Ecto neural progenitor cell (in vitro differentiated cells): ENCODE measurements at regions not wholly inside any gene's neighbourhood (a gene's known extent, or its start where the extent isn't known, plus 50 kb on each side); places are given as distances from the start of the nearest gene placed in this dataset.

Experiments used
- DNase-seq: peaks from one replicate; pipeline ENCODE4 v3.0.0-alpha.2; 2018; ENCODE audit warnings: low spot score

DNA sequence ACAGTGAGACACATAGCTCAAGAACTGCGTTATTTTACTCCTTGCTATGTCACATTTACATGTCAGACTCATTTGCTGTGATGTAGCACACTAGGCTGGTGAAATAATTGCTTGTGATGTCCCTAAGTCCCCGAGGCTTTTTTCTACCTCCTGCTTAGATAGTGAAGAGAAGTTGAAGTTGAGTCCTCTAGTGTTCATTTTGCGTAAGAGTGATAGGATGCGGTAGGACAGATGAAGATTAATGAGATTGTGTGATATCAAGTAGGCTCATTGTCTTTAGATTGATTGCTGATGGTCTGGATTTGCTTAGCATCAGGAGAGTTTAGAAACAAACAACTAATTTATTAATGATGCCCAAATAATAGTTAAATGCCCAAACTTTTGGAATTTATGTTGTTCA lies 173.6 kb upstream of the NUDT6 start:
- DNase-seq = no peak

DNA sequence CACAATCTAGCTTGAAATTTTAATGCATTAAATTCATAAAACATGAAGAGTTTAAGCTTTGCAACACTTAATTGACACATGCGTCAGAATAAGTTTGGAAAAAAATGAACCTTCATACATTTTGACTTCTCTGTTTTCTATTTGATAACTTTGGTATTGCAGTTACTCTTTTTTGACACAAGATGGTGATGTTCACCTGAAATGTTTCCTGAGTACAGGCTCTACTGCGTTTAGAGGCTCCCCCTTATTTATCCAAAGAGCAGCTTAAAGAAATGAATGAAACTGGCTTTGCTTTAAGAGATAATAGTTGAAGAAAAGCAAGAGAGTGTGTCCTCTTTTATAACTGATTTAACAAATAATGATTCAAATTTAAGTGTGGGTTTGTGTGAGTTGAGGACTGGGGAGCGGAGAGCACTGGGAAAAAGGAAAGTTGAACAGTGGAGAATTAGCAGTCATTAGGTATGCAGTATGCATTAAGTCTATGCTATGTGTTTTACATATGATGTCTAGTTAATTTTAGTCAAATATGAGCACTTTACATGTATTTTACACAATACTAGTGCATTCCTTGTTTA lies 180.6 kb upstream of the NUDT6 start:
- no peak for DNase-seq

DNA sequence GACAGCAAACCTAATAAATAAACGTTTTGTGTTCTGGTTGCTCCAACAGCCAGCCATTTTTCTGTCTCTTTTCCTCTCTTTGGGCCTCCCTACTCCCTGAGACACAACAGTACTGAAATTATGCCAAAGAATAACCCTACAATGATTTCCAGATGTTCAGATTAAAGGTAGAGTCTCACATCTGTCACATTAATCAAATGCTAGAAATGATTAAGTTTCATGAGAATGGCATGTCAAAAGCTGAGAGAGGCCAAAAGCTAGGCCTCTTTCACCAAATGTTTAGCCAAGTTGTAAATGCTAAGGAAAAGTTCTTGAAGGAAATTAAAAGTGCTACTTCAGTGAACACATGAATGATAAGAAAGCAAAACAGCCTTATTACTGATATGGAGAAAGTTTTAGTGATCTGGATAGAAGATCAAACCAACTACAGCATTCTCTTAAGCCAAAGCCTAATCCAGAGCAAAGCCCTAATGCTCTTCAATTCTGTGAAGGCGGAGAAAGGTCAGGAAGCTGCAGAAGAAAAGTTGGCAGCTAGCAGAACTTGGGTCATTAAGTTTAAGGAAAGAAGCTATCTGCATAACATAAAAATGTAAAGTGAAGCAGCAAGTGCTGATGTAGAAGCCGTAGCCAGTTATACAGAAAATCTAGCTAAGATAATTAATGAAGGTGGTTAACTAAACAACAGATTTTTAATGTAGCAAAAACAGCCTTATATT lies 182.1 kb upstream of the NUDT6 start:
- DNase-seq = no peak

DNA sequence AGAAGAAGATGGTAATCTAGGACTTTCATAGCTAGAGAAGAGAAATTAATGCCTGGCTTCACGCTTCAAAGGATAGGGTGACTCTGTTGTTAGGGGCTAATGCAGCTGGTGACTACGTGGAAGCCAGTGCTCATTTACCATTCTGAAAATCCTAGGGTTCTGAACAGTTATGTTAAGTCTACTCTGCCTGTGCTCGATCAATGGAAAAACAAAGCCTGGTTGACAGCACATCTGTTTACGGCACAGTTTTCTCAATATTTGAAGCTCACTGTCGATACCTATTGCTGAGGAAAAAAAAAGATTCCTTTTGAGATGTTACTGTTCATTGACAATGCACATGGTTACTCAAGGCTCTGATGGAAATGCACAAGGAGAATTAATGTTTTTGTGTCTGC lies 182.6 kb upstream of the NUDT6 start:
- no peak for DNase-seq

DNA sequence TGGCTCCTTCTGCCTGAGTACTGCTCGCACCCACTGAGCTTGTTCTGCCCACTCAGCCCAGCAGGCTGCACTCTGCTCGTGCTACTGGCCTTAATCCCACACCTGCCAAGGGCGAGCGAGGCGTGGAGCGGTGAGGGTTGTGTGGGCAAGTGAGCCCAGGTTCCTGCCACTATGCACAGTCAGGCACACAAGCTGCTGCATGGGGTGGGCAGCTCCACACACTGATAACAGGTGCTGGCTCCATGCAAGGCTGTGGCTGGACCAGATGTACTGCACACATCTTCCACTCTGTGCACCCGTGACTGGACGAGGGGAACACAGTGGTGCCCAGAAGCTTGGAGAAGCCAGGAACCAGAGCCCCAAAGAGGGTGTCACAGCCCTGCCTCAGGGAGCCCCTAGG lies 184.3 kb upstream of the NUDT6 start:
- no peak for DNase-seq

DNA sequence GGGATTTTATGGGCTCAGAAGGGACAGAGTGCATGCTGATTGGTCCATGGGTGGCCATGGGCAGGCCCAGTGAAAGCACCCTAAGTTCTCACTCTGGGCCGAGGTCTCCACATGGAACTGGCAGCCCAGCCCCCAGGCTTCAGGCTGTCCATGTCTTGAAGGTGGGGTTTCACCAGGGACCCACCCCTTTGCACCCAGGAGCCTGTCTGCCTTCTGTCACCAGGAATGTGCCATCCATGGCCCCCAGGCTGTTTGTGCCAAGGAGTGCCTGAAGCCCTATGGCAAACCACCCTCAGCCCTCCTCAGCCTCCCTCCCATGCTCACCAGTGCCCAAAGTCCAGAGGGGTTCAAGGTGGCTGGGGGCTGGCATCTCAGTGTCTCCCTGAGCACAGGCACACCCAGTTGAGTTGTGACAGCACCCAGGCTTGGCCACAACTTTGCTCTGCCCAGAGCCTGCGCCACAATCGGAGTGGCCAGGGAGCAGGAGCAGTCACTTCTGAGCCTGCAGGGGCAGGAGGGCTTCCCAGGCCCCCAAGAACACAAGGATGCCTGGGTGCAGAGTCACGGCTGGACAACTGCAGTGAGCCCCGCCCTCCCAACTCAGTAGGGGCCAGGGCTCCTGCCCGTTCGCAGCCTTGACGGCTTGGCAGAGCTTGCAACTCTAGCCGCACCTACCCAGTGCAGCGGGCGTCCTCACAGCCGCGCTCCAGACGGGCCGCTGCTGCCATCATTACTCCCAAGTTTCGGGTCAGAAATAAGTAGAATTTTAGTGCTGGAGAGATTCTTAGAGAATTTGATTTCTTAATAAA lies 185.3 kb upstream of the NUDT6 start:
- no peak for DNase-seq

DNA sequence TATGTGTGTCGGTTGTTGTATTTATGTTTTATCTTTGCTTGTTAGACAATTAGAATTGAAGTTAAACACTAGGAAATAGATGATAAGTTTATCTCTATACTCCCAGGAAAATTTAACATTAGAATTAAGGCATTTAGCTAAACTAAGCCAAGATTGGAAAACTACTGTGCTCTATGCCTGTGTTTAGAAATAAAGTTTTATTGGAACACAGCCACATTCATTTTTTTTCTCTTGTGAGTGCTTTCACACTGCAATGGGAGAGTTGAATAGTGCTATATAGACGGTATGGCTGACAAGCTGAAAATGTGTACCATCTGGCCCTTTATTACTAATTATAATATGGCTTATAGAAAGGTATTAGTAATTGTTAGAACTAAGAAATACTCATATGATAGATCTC lies 186.7 kb upstream of the NUDT6 start:
- DNase-seq = no peak

DNA sequence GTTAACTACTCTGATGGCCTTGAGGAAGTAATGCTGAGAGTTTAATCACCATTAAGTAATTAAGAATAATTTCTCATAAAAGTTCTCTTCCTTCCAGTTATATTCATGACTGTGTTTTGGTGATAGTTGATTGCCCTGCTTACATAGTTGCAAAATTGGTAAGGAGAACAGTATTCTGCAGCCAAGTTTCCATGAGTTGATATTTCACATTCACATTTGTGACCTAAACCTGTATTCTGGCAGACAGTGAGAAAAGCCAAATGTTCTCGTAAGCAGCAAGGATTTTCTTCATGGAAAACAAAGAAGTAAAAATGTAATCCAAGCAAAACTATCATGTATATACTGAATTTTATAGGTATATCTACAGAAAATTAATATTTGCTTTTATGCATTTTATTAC lies 187.8 kb upstream of the NUDT6 start:
- no peak for DNase-seq

DNA sequence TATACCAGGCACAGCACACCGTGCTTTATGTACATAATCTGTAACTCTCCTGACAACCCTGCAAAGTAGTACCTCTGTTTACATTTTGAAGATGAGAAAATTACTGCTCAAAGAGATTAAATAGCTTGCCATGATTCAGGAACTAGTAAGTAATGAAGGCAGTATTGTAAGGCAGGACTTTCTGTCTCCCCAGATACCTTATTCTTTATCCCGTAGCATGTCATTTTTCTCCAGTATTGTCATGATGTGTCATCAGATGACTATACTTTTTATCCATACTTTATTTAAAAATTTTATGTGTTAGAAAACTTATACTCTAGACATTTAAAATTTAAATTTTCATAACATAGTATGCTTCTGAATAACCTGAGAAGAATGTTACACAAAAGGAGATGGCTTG lies 188.3 kb upstream of the NUDT6 start:
- DNase-seq = no peak

DNA sequence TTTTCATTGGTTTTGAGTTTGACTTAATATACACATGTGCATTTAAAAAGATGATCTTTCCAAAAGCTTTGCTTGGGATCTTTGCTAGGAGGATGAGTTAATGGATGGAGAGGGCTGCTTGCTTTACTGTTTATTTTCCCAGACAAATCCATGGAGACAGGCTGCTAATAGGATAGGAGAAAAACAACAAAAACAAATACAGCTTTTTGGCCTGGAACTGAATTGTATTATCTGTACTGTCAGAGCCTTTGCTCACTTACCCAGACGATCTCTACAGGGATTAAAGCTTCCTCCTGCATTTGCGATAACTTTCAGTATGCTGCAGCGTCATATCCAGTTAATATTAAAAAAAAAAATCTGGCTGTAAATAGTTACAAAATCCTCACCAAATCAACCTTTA lies 190.8 kb upstream of the NUDT6 start:
- DNase-seq = no peak

DNA sequence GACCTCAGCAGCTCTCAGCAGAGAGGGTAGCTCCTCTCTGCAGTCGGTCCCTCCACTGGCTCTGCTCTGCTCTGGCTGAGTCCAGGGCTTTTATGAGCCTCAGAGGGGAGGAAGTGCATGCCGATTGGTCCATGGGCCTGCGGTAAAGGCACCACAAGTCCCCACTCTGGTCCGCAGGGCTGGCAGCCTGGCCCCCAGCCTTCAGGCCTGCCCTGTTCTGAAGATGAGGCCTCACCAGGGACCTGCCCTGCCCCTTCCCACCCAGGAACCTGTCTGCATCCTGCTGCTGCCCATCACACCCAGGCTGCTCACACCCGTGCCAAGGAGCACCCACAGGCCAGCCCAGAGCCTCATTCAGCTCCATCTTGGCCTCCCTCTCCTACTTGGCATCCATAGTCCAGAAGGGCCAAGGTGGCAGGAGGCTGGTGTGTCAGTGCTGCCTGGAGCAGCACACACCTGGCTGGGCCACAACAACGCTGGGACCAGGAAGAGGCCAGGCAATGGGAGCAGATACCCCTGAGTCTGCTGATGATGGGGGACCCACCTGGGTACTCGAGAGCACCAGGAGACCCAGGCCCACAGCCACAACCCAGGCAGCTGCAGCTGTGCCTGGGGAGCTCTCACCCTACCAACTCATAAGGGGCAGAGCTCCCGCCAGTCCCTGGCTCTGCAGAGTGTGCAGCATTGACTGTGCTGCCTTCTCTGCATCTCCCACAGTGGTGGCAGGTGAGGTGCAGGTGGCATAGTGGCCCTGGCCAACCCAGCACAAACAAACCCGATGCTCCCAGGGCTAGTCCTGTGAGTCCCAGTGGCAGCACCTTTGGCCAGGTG lies 191.9 kb upstream of the NUDT6 start:
- no peak for DNase-seq

DNA sequence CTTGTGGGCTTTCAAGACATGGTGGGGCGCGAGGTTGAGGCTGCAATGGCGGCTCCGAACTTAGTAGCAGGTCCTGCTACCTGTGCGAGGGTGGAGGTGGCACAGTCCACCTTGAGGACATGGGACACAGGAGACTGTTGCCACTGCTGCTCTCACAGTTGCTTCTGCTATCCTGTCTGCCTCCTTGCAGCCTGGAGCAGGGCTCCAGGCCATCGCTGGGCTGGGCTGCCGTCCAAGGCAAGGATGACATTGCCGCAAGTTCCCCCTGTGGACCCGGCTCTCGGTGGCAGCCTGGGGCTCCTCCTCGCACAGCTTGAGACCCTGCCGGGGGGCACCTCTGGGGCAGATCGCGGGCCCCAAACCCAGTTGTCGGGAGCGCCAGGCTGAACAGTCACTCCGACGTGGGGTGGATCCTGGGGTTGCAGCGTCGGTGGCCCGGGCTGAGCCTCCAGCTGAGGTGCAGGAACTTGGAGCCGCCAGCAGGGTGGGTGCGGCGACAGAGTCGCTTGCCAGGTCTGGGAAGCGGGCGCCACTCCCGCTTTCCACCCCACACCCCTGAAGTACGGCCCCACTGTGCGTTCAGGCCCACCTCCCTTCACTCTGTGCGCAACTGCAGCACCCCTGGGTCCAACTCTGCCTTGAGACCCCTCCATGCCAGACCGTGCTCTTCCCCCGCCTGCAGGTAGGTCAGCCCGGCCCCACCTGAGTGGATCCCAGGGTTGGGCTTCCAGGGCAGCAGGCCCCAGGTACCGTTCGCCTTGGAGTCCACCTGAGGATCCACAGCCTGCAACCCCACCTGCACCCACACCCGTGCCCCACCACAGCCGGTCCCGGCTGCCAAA lies 192.7 kb upstream of the NUDT6 start:
- no peak for DNase-seq

DNA sequence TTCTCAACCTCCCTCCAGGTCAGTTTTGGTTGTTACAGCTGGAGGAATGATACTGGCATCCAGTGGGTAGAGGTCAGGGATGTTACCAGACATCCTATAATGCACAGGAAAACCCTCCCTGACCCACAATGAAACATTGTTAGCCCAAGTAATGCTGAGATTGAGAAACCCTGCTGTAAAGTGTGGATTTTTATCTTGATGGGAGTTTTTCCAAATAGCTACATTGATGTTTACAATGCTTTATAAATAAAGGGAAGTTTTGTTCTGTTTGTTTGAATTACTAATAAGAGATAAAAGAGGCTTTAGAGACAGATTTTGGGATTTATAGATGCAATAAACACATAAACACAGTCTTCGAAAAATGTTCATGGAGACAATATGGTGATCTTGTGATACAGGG lies 194.0 kb upstream of the NUDT6 start:
- DNase-seq = no peak

DNA sequence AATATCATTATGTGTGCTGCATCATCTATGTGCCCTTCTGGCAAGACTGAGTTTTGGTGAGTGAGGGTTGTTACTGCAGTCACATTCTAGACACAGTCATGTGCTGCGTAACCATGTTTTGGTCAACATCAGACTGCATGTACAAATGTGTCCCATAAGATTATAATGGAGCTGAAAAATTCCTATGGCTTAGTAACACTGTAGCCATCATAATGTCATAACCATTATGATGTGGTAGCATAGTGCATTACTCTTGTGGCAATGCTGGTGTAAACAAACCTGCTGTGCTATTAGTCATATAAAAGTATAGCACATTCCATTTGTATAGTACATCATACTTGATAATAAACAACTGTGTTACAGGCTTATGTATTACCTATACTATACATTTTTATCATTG lies 198.1 kb upstream of the NUDT6 start:
- no peak for DNase-seq

DNA sequence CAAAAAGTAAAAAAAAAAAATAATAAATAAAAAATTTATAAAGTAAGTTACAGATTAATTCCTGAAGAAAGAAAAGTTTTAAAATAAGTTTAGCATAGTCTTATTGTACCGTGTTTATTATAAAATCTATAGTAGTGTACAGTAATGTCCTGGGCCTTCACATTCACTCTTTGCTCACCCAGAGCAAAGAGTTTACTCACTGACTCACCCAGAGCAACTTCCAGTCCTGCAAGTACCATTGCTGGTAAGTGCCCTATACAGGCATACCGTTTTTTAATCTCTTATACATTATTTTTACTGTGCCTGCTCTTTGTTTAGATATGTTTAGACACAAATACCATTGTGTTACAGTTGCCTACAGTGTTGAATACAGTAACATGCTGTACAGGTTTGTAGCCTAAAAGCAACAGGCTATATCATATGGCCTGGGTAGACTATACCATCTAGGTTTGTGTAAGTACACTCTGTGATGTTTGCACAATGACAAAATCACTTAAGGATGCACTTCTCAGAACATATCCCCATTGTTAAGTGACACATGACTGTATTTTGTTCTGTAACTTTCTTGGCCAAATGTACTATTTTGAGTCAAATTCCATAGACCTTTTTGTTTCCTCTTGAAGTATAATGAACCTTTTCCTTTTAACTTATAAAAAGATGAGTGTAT lies 199.0 kb upstream of the NUDT6 start:
- no peak for DNase-seq

DNA sequence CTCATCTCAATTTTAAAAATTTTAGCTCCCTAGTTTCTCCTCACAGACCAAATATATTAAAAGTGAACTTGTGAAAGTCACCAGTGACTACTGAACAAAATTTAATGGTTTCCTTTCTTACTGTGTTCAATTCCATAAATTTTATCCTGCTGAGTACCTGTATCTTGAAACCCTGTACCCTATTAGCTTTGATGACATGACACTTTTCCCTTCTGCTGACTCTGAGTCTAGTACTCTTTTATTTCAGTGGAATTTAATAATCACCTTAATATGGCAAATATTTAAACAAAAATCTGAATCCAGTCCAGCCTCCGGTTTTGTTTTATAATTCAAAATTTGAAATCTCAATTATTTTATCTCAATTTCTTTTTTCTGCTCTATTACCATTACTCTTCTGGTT lies 203.1 kb upstream of the NUDT6 start:
- no peak for DNase-seq

DNA sequence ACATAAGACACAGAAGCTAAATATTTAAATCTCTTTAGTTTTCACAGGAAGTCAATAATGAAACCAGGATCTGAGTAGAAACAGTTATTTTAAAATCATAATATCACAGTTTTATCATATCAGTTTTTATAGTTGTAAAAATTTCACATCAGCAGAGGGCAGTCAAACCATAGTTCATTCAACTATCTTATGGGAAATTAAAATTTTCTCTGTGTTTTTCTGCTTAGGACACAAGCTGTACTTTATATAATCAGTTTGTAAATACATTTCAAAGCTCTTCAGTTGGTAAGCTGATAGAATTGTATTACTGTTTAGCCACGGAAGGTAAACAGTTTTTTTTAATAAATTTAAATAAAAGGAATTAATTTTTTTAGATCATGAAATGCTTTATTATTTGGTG lies 204.8 kb upstream of the NUDT6 start:
- no peak for DNase-seq

DNA sequence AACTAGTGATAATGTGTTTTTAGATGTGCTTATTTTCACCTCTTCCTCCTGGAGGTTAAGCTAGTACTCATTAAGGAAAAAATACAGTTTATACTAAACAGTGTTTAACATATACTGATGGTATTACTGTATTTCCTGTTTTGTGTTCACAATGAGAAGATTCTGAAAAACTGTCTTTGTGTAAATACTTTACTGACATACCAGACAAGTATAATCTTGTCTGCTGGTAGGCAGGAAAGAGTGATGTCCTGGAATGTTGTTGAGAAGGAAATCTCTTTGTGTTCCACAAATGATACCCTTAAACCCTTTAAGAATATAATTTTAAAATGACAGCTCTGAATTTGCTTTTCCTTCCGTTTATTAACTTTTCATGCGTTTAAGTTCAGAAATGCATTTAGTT lies 205.5 kb upstream of the NUDT6 start:
- no peak for DNase-seq

DNA sequence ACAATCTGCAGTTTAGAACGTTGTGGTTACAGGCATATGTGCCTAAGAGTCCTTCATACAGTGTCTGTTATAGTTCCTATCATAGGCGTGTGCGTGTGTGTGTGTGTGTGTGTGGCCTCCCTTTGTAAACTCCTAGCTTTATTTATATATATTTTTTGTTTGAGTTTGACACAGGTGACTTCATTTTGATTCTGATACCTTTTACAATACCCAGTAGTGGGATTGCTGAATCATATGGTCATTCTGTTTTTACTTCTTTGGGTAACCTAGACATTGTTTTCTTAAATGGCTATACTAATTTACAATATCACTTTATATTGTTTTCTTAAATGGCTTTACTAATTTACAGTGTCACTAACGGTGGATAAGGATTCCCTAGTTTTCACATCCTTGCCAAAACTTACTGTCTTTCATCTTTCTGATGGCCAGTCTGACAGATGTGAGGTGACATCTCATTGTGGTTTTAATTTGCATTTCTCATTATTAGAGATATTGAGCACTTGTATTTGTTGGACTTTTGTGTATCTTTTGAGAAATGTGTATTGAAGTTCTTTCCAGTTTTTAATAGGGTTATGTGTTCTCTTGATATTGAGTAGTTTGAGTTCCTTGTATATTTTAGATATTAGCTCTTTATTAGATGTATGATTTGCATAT lies 211.1 kb upstream of the NUDT6 start:
- DNase-seq = no peak

DNA sequence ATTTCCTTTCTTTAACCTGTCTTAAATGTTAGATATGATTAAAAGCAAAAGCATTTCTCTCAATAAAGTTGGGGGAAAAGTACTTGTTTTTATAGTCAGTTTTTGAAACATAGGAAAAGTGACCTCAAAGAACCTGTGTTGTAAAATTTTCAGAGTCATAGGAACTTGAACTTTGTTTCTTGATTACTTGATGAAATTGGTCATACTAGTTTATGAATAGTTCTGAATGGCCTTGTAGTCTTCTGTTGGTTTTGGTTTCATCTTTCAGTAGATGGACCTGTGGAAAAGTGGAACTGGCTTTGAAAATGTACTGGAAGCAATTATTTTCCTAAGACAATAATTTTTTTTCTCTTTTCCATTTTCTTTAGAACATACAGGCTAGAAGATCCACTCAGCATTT lies 222.2 kb upstream of the NUDT6 start:
- no peak for DNase-seq

DNA sequence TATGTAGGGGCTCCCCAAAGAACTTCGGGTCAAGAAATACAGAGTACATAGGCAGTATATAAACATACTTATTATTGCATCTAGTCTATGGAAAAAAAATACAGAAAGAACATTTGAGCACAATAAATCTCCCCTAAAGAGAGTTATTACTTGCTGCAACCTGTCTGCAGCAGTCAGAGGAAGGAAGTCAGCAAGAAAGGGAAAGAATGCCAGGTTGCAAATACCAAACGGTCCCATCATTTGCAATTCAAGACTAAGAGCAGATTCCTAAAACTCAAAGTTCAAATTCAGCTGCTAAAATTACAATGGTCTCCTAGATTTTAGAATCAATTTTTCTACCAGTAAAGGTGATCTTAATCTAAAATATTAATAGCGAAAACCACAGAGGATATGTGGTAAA lies 236.2 kb upstream of the NUDT6 start:
- no peak for DNase-seq
